Ovary (tissue), 7 donors: ENCODE measurements at regions not wholly inside any gene's neighbourhood (a gene's known extent, or its start where the extent isn't known, plus 50 kb on each side); places are given as distances from the start of the nearest gene placed in this dataset.

Source experiments
- DNase-seq, 5 donors: peaks; one replicate each; pipeline ENCODE4 v3.0.0-alpha.2; 2019 to 2020
- H3K27ac ChIP-seq, 2 donors: fragments of 200-600 bp; one replicate each; pipeline versions ENCODE4 v1.5.1 to v1.8.0; 2019 to 2022
- H3K27me3 ChIP-seq: fragments of 200-600 bp; one replicate; pipeline ENCODE4 v1.8.0; 2022
- H3K36me3 ChIP-seq: fragments of 200-600 bp; sonication (generic); one replicate; pipeline ENCODE4 v1.5.1; 2019
- H3K4me1 ChIP-seq: one replicate; pipeline ENCODE4 v1.8.1; 2013; ENCODE audit warnings: mild to moderate bottlenecking, moderate library complexity; ENCODE audit not compliant: insufficient read depth
- H3K4me3 ChIP-seq: fragments of 200-600 bp; sonication (generic); one replicate; pipeline ENCODE4 v1.5.1; 2017
- H3K9me3 ChIP-seq, 2 donors: fragments of 200-600 bp in 1 of 2; sonication (generic) in 1 of 2; one replicate each; pipeline versions ENCODE4 v1.5.1 to v1.8.1; 2013 to 2019; ENCODE audit warnings: mild to moderate bottlenecking in 1 of 2, moderate library complexity in 1 of 2
- CTCF ChIP-seq, 3 donors: fragments of 450-650 bp in 2 of 3; fragments of 200-600 bp in 1 of 3; IDR thresholded peaks; one replicate each; pipeline versions ENCODE4 v1.5.1 to v1.8.0; 2016 to 2022; ENCODE audit warnings: antibody characterized with exemption in 3 of 3, mild to moderate bottlenecking in 1 of 3
- EP300 ChIP-seq: sonication (generic); formaldehyde crosslinking; IDR thresholded peaks from one replicate; pipeline ENCODE4 v1.6.1; 2017; ENCODE audit warnings: antibody characterized with exemption
- POLR2A ChIP-seq: fragments of 450-650 bp; IDR thresholded peaks from one replicate; pipeline ENCODE4 v1.6.1; 2017; ENCODE audit warnings: antibody characterized with exemption, mild to moderate bottlenecking, moderate library complexity
- WGBS, 3 donors: extraction: QIAGEN DNeasy Blood & Tissue Kit in 1 of 3; methylation state at CpG; one replicate each; pipeline versions ENCODE4 v1.1.5 to v1.1.7; 2013 to 2017; 5-methylcytosine and 5-hydroxymethylcytosine counted together
- intact Hi-C, 4 donors: fragments of 100-400 bp; cut with DNase I; formaldehyde crosslinking; loops; one replicate each; pipeline versions ENCODE4 v1.11.0 to v1.15.1; 2022 to 2023
- donor health status: DM: no; HTN: no; CAD: no; lungs with moderate emphysema.
- donor health status: DM: no; HTN: no; CAD: no.
- donor health status: Bipolar disorder and iron deficiency.
- donor health status: DM: no; HTN: no; CAD: no.
- donor health status: DM: yes; HTN: yes; CAD: no.

- intact Hi-C loops: no loop called here
- WGBS, 3 donors: 96 to 99% (median 97%) methylated on average over 4 of the region's 4 CpGs
- Histone ChIP-seq H3K4me3 (no peak overlapping the region), H3K9me3 (no peaks in the 10 kb centered on the region), H3K27ac (no peak overlapping the region), H3K36me3 (no peaks in the 10 kb centered on the region), H3K4me1 (no peaks in the 10 kb centered on the region), H3K27me3 (no peaks in the 10 kb centered on the region)
- DNase-seq: no peak
- no peak for TF ChIP-seq EP300
- no peak for TF ChIP-seq POLR2A
- TF ChIP-seq CTCF (IDR thresholded peaks at IDR 0.05): no peak
These were observed 155.7 kb upstream of the GSC start for GRCh38 chr14:94925416-94926173.

- H3K36me3 ChIP-seq: no peaks in the 10 kb centered on the region
- H3K4me3 ChIP-seq: no peak overlapping the region
- intact Hi-C loops: no loop called here
- no peak overlapping the region for H3K27ac ChIP-seq
- no peaks in the 10 kb centered on the region for H3K9me3 ChIP-seq
- no peak for TF ChIP-seq EP300
- no peak for TF ChIP-seq CTCF (IDR thresholded peaks at IDR 0.05)
- no peak for TF ChIP-seq POLR2A
- no peaks in the 10 kb centered on the region for H3K4me1 ChIP-seq
- H3K27me3 ChIP-seq: no peaks in the 10 kb centered on the region
- no peak for DNase-seq
- 36 to 65% (median 40%) methylated on average over 4 of the region's 4 CpGs for WGBS, 3 donors
These were observed 154.3 kb upstream of the GSC start for GRCh38 chr14:94924189-94924588.

GRCh38 chr14:94923786-94924185 is 153.9 kb upstream of the GSC start:
- no peaks in the 10 kb centered on the region for H3K36me3 ChIP-seq
- TF ChIP-seq POLR2A (no peak), CTCF (IDR thresholded peaks at IDR 0.05) (no peak), EP300 (no peak)
- no peaks in the 10 kb centered on the region for H3K4me1 ChIP-seq
- H3K4me3 ChIP-seq: no peak overlapping the region
- 33 to 43% (median 40%) methylated on average over 12 of the region's 12 CpGs for WGBS, 3 donors
- intact Hi-C loops: no loop called here
- no peak for DNase-seq
- H3K9me3 ChIP-seq: no peaks in the 10 kb centered on the region
- H3K27ac ChIP-seq: no peak overlapping the region
- no peaks in the 10 kb centered on the region for H3K27me3 ChIP-seq

GRCh38 chr14:94922595-94923239 is 152.8 kb upstream of the GSC start:
- TF ChIP-seq EP300 (no peak), POLR2A (no peak), CTCF (IDR thresholded peaks at IDR 0.05) (no peak)
- DNase-seq: no peak

More at GRCh38 chr14:94922595-94923239, 152.8 kb upstream of the GSC start:
- intact Hi-C loops: no loop called here
- Histone ChIP-seq H3K36me3 (no peaks in the 10 kb centered on the region), H3K27me3 (no peaks in the 10 kb centered on the region), H3K27ac (no peak overlapping the region), H3K4me3 (no peak overlapping the region), H3K4me1 (no peaks in the 10 kb centered on the region), H3K9me3 (no peaks in the 10 kb centered on the region)
- 87 to 94% (median 93%) methylated on average over 11 of the region's 11 CpGs for WGBS, 3 donors
